GM12891 (cell line): ENCODE measurements at regions not wholly inside any gene's neighbourhood (a gene's known extent, or its start where the extent isn't known, plus 50 kb on each side); places are given as distances from the start of the nearest gene placed in this dataset.

ENCODE experiments used
- POLR2A ChIP-seq: IDR thresholded peaks from 2 replicates; pipeline ENCODE4 v1.6.1; 2011; ENCODE audit warnings: low read depth, low read length, control low read depth
- POLR2AphosphoS5 ChIP-seq: IDR thresholded peaks from 2 replicates; pipeline ENCODE4 v1.6.1; 2011; ENCODE audit warnings: low read depth, low read length, control low read depth
- POU2F2 ChIP-seq: IDR thresholded peaks from 2 replicates; pipeline ENCODE4 v1.6.1; 2011; ENCODE audit warnings: low read depth, mild to moderate bottlenecking, control low read depth, low read length, moderate library complexity

DNA sequence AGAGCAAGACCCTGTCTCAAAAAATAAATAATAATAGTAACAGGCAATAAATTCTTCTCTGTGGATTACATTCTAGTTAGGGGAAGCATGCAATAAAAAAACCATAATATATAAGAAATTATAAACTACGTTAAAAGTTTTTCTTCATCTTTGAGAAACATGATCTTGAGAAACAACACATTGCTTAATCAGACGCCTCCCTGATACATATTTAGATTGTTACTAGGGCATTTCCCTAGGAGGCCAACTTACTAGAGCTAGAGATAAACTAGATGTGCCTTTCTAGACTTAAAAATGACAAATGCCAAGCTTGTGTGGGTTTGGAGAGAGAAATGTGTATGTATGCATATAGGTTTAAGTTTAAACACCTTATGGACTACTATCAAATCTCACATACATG is 76.3 kb upstream of the GALNT5 start:
- no peak for TF ChIP-seq POLR2A
- no peak for TF ChIP-seq POLR2AphosphoS5
- no peak for TF ChIP-seq POU2F2
